ENCODE measurements at regions not wholly inside any gene's neighbourhood (a gene's known extent, or its start where the extent isn't known, plus 50 kb on each side); places are given as distances from the start of the nearest gene placed in this dataset.

DNA sequence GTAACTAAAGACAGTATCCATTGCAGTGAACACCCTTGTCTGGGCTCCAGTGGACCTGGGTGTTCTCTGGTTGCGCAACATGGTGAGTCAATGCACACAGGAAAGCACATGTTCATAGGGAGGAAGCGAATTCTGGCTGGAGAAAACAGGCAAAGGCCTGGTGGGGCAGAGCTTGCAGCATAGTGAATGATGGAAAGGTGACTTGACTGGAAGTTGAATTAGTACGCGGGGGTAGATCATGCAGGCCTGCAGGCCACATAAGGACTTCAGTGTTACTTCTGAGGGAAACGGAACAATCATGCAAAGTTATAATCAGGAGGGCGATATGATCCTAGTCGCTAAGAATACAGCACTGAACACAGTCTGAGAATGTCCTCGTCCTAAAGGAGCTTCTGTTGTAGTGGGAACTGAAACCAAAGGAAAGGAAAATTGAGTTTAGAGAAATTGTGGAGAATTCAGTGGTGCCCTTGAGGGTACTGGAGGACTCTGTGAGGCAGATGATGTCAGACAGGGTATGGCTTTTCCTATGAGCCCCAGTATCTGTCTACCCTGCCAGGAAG, 71.9 kb upstream of the RANBP3L start:
- in situ Hi-C loops (cut with MboI), result no loop called here
- CTCF ChIA-PET, result no interaction called here
- H2AFZ ChIP-seq (ENCODE audit: control insufficient read depth, low read depth, low read length), result no peak overlapping the region

DNA sequence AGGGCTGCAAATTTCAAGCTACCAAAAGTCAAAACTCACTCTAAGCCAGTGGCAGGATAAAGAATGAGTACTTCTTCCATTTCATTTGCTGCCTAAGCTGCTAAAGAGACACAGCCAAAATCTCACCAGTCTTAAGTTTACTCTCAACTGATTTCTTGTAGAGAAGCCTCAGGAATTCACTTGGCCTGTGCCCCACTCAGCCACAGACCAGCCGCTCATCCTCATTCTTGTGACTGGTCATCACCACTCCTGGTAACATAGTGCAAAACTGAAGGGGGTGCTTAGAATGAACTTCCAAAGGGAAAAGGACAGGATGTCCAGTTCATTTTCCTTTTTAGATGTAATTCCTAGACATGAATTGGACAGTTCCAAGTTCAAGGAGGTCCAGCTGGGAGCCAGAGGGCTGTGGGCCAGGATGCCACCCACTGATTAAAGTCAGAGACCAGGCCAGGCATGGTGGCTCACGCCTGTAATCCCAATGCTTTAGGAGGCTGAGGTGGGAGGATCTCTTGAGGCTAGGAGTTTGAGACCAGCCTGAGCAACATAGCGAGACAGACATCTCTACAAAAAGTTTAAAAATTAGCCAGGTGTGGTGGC, 72.7 kb upstream of the RANBP3L start:
- in situ Hi-C loops (cut with MboI) (no loop called here), intact Hi-C loops (cut with micrococcal nuclease; ENCODE audit: unreplicated experiment) (no loop called here)
- Histone ChIP-seq H3K9ac (ENCODE audit: control insufficient read depth, insufficient read depth, low read length) (no peak overlapping the region), H3K4me1 (ENCODE audit: control insufficient read depth, insufficient read depth, low read length) (no peaks in the 10 kb centered on the region), H3K9me3 (replicated peaks; ENCODE audit: control insufficient read depth, insufficient read depth, low read length) (no peaks in the 10 kb centered on the region), H3K79me2 (ENCODE audit: control insufficient read depth, insufficient read depth, low read length) (no peaks in the 10 kb centered on the region), H4K20me1 (ENCODE audit: control insufficient read depth, insufficient read depth) (no peaks in the 10 kb centered on the region), H3K27me3 (replicated peaks in 1 of 2; ENCODE audit: control insufficient read depth in 2 of 2, insufficient read depth in 2 of 2, low read length in 1 of 2) (no peaks in the 10 kb centered on the region), H3K4me3 (no peak overlapping the region), H3K36me3 (ENCODE audit: control insufficient read depth in 2 of 2, insufficient read depth in 2 of 2, low read length in 1 of 2) (no peaks in the 10 kb centered on the region), H3K4me2 (ENCODE audit: control insufficient read depth, insufficient read depth) (no peak overlapping the region), H3K27ac (ENCODE audit: control insufficient read depth, insufficient read depth) (no peak overlapping the region), H2AFZ (ENCODE audit: control insufficient read depth, low read depth, low read length) (no peak overlapping the region)
- ChIA-PET RAD21 (ENCODE audit: unreplicated experiment) (no interaction called here), POLR2A (interaction anchor here (0.6 kb wide), 1 partner anchor 568 kb away, joined by 4 read pairs; no protein-coding TSS in a partner anchor), CTCF (no interaction called here), SMC1A (ENCODE audit: uncharacterized antibody, unreplicated experiment) (no interaction called here)
- no TSS peak for BruUV-seq (replicated peaks)
- DNase-seq (ENCODE audit: low read depth, low spot score) (no peak), ATAC-seq (no peak), FAIRE-seq (no peak)
- WGBS (ENCODE audit: insufficient coverage, insufficient replicate concordance, low lambda C conversion rate, missing lambda C conversion rate), result 39% methylated on average over 3 of the region's 3 CpGs
- no peak for TF ChIP-seq RCOR1 (conservative IDR thresholded peaks at IDR 0.05; ENCODE audit: low read depth, low read length)
- no peak for TF ChIP-seq CBFB (IDR thresholded peaks at IDR 0.05; ENCODE audit: low read depth)
- no peak for TF ChIP-seq MXI1 (IDR thresholded peaks at IDR 0.05; ENCODE audit: low read depth, low read length)
- TF ChIP-seq TBL1XR1 (IDR thresholded peaks at IDR 0.05; ENCODE audit: low read depth, low read length), result no peak
- TF ChIP-seq, protein P1, sequence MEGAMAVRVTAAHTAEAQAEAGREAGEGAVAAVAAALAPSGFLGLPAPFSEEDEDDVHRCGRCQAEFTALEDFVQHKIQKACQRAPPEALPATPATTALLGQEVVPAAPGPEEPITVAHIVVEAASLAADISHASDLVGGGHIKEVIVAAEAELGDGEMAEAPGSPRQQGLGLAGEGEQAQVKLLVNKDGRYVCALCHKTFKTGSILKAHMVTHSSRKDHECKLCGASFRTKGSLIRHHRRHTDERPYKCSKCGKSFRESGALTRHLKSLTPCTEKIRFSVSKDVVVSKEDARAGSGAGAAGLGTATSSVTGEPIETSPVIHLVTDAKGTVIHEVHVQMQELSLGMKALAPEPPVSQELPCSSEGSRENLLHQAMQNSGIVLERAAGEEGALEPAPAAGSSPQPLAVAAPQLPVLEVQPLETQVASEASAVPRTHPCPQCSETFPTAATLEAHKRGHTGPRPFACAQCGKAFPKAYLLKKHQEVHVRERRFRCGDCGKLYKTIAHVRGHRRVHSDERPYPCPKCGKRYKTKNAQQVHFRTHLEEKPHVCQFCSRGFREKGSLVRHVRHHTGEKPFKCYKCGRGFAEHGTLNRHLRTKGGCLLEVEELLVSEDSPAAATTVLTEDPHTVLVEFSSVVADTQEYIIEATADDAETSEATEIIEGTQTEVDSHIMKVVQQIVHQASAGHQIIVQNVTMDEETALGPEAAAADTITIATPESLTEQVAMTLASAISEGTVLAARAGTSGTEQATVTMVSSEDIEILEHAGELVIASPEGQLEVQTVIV (IDR thresholded peaks at IDR 0.05; ENCODE audit: borderline replicate concordance, partially characterized antibody), result no peak
- no peak for TF ChIP-seq TAF1 (IDR thresholded peaks at IDR 0.05; ENCODE audit: borderline replicate concordance, low read depth, low read length)
- TF ChIP-seq NR2C1 (IDR thresholded peaks at IDR 0.05), result no peak
- no peak for TF ChIP-seq PAX5 (IDR thresholded peaks at IDR 0.05; ENCODE audit: borderline replicate concordance, low read depth, low read length)
- TF ChIP-seq PAX8 (IDR thresholded peaks at IDR 0.05), result no peak
- TF ChIP-seq MEF2B (IDR thresholded peaks at IDR 0.05; ENCODE audit: partially characterized antibody, poor library complexity, severe bottlenecking), result no peak
- no peak for TF ChIP-seq JUNB (IDR thresholded peaks at IDR 0.05)

More for the DNA sequence above, 71.9 kb upstream of the RANBP3L start:
- no peaks in the 10 kb centered on the region for H3K4me1 ChIP-seq (ENCODE audit: control insufficient read depth, insufficient read depth, low read length)
- H3K4me3 ChIP-seq, result no peak overlapping the region
- H3K36me3 ChIP-seq (ENCODE audit: control insufficient read depth in 2 of 2, insufficient read depth in 2 of 2, low read length in 1 of 2), result no peaks in the 10 kb centered on the region
- no peak for DNase-seq (ENCODE audit: low read depth, low spot score)
- H3K27ac ChIP-seq (ENCODE audit: control insufficient read depth, insufficient read depth), result no peak overlapping the region
- ATAC-seq, result no peak
- 64% methylated on average over 8 of the region's 8 CpGs for WGBS (ENCODE audit: insufficient coverage, insufficient replicate concordance, low lambda C conversion rate, missing lambda C conversion rate)
- H3K27me3 ChIP-seq (replicated peaks in 1 of 2; ENCODE audit: control insufficient read depth in 2 of 2, insufficient read depth in 2 of 2, low read length in 1 of 2), result no peaks in the 10 kb centered on the region
- H3K9ac ChIP-seq (ENCODE audit: control insufficient read depth, insufficient read depth, low read length), result no peak overlapping the region
- H3K4me2 ChIP-seq (ENCODE audit: control insufficient read depth, insufficient read depth), result no peak overlapping the region
- H3K9me3 ChIP-seq (replicated peaks; ENCODE audit: control insufficient read depth, insufficient read depth, low read length), result no peaks in the 10 kb centered on the region
- no peaks in the 10 kb centered on the region for H3K79me2 ChIP-seq (ENCODE audit: control insufficient read depth, insufficient read depth, low read length)
- RAD21 ChIA-PET (ENCODE audit: unreplicated experiment), result no interaction called here
- POLR2A ChIA-PET, result no interaction called here
- SMC1A ChIA-PET (ENCODE audit: uncharacterized antibody, unreplicated experiment), result interaction anchor here (0.7 kb wide), 1 partner anchor 122 kb away, joined by 3 read pairs; no protein-coding TSS in a partner anchor
- no peak for TF ChIP-seq NFIC (IDR thresholded peaks at IDR 0.05; ENCODE audit: low read depth, low read length)
- TF ChIP-seq, protein P1 (IDR thresholded peaks at IDR 0.05; ENCODE audit: borderline replicate concordance, partially characterized antibody), result no peak
- intact Hi-C loops (cut with micrococcal nuclease; ENCODE audit: unreplicated experiment), result no loop called here
- FAIRE-seq, result no peak
- BruUV-seq (replicated peaks), result no TSS peak
- no peaks in the 10 kb centered on the region for H4K20me1 ChIP-seq (ENCODE audit: control insufficient read depth, insufficient read depth)
